Pons (tissue), 1 donor: ENCODE measurements at regions not wholly inside any gene's neighbourhood (a gene's known extent, or its start where the extent isn't known, plus 50 kb on each side); places are given as distances from the start of the nearest gene placed in this dataset.

Experiments
- DNase-seq: peaks from one replicate; pipeline ENCODE4 v3.0.0-alpha.2; 2016; ENCODE audit warnings: low spot score

GRCh38 chr11:81422402-81422801 is 1311.3 kb downstream of the FAM181B start:
- no peak for DNase-seq

- no peak for DNase-seq
Measured at GRCh38 chr11:81421251-81421860, 1312.3 kb downstream of the FAM181B start.

- peak; percentile 11 for DNase-seq
Measured at GRCh38 chr11:81420668-81421250, 1312.9 kb downstream of the FAM181B start.

- DNase-seq: no peak
Measured at GRCh38 chr11:81397316-81397715, 1336.3 kb downstream of the FAM181B start.

DNA sequence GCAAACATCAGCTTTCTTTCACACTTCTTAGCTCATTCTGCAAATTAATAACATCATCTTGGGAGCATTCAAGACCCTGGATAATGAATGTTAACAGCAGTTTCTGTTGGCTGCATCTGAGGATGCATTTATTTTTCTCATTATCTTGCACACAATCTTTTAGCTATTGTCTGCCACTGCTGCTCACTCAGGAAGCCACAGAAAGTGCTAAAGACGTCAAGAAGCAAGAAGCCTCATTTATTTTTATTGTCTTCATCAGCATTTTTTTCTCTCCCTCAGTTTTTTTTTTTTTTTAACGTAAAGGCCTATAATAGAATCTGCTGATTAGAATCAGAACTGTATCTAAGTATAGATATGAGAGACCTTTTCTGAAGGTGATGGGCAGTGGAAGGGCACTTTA is 1339.4 kb downstream of the FAM181B start:
- no peak for DNase-seq

DNA sequence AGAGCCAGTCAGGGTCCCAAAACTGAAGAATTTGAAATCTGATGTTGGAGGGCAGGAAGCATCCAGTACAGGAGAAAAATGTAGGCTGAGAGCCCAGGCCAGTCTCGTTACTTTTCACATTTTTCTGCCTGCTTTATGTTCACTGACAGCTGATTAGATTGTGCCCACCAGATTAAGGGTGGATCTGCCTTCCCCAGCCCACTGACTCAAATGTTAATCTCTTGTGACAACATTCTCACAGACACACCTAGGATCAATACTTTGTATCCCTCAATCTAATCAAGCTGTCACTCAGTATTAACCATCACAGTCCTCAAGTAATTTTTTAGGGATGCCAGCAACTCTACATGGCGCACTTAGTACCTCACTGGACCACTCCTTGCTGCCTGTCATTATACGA is 1345.3 kb downstream of the FAM181B start:
- no peak for DNase-seq

DNA sequence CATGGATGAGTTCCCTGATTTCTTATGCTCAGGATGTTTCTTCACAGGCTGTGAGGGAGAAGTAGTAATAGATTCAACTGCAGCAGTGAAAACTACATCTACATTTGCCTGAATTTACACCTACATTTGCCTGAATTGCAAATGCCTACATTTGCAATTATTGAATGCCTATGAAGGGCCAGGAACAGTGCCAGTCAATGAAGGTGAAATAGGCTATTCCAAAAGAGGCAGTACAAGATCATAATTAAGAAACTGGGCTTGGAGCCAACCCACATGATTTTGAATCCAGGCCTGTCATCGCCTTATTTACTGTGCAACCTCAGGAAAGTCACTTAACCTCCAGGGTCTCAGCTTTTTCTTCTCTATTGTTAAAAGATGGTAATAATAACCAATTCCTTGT is 1353.3 kb downstream of the FAM181B start:
- peak; percentile 7 for DNase-seq

GRCh38 chr11:81377418-81377817 is 1356.2 kb downstream of the FAM181B start:
- no peak for DNase-seq

DNA sequence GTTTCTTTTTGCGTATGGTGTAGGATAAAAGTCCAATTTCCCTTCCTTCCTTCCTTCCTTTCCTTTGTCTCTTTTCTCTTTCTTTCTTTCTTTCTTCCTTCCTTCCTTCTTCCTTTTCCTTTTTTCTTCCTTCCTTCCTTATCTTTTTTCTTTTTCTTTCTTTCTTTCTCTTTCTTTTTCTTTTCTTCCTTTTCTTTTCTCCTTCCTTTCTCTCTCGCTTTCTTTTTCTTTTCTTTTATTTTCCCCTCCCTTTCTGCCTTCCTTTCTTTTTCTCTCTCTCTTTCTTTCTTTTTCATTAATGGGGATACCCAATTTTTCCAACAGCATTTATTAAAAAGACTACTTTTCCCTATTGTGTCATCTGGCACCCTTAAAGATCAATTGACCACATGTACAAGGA is 1359.7 kb downstream of the FAM181B start:
- no peak for DNase-seq

- DNase-seq: no peak
Measured at GRCh38 chr11:81368192-81368591, 1365.5 kb downstream of the FAM181B start.

DNA sequence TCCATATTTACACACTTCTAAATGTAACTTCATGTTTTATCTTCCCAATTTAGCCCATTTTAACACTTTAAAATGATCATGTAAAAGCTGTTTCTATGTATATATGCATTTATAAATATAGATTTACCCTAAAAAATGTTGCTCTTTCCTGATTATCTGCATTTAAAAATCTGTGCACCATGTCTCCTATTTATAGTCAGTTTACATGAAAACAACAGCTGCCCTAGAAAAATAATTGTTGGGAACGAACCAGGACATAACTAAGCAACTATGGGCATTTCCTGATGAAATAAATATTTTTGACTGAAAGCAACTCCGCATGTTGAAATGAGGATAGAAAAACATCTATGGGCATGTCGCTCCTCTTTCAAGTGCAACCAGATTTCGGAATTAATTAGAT is 1368.2 kb downstream of the FAM181B start:
- no peak for DNase-seq

DNA sequence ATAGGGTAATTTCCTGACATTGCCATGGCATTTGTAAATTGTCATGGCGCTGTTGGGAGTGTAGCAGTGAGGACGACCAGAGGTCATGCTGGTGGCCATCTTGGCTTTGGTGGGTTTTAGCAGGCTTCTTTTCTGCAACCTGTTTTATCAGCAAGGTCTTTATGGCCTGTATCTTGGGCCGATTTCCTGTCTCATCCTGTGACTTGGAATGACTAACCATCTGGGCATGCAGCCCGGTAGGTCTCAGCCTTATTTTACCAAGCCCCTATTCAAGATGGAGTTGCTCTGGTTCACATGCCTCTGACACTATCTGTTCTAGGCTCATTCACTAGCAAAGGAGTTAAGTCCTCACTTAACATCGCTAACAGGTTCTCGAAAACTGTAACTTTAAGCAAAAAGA is 1374.2 kb downstream of the FAM181B start:
- DNase-seq: no peak

DNA sequence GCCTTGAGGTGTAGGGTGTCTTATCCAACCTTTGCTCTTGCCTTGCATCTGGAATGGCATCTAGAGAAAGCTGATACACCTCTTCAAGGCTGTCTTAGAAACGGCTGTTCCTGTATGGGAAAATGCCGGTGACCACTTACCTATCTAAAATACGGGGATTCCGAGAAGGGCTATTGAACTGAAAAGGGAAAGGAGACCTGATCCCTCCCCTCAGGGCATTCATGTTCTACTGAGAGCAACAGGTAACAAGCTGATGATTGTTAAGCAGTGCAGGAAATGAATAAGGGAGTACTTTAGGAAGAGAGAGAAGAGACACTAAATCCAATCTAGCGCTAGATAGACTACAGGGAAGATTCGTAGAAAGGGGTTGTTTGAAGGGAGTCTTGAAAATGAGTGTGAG is 1388.1 kb downstream of the FAM181B start:
- no peak for DNase-seq

- peak; percentile 57 for DNase-seq
Measured at GRCh38 chr11:81342966-81343365, 1390.7 kb downstream of the FAM181B start.

DNA sequence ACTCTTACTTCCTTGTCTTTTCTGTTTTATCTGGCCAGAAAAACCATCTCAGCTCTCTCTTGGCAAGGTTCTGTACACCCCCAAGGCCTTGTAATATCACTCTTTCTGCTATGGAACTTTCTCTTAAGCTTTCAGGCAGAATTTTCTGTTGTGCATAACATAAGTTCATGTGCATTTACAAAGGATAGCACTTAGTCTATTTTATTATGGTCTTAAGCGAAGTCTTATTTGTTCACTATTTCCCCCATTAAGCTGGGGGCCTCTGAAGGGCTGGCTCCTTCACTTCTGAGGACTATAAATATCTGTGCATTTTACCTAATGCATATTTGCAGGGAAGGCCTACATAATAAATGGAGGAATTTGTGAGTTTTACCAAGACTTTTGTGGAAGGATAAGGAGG is 1393.4 kb downstream of the FAM181B start:
- DNase-seq: no peak

DNA sequence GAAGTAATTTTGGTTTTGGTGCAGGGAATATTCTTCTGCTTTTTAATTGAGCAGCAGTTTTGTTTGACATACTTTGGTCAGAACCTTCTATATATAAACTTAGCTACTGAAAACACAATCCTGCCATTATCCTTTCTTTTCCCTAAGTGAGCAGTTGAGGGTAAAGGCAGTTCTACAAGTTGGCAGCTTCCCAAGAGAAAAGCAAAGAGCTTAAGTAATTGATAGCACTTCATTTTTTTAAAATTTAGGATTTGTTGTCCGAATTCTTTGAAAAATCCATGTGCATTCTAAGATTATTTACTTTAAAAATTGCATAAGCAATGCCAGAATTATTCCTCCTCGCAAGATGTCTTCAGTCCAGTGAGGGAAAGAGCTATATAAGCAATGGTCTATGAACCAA is 1394.1 kb downstream of the FAM181B start:
- no peak for DNase-seq

DNA sequence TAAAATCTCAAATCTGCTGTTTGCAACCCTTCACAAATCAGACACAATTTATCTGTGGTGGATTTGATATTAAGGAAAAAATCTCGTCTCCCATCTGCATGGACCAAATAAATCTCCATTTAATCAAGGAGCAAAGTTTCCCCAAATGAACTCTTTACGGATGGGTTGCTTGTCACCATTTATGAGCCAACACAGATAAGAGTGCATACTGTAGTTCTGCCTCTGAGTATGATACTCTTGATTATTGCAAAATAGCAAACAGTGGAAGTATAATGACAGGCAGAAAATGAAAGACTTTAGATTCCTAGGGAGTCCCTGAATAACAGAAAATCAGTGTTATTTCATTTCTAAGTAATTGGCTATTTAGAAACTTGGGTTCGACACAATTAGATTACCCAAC is 1395.9 kb downstream of the FAM181B start:
- DNase-seq: no peak

DNA sequence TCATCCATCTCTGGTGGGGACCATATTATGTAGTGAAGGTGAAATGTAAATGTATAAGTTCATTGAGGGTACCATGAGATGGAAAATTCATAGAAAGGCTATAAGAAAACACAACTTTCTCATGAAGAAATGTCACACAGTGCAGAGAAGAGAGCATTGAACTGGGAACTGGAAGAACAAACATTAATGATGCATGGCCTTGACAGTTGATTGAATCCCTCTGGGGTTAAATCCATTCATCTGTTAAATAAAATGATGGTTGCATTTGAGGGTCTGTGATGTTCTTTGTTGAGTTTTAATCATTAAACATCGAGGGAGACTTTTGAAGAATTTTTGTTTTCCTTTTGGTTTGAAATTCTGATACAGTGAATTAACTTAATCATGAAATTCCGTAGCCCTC is 1401.4 kb downstream of the FAM181B start:
- DNase-seq: no peak

DNA sequence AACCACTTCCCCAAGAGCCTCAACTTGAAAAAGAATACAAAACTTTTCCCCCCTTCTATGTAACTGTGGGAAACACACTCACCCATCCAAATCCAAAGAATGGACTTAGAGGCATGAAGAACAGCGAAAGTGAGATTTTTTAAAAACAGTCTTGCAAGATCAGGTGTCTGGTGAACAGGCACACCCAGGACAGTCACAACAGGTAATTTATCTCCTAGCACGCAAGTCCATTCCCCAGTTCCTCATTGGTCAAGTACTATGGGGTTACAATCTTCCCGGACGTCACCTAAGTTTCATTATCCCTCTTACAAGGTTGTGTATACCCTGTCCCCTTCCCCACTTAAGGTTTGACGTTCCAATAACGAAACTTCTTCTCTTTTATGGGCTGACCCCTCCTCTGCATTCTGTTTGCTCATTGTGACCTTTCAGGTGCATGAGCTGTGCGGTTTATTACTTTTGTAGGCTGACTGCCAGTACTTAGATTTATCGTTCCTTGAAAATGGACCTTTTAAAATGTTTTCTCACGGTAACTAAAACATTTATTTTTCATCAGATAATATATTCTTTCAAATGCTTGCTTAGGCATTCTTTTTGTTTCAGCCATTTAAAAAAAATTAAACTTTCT is 1401.9 kb downstream of the FAM181B start:
- DNase-seq: no peak

GRCh38 chr11:81331088-81331487 is 1402.6 kb downstream of the FAM181B start:
- no peak for DNase-seq

- no peak for DNase-seq
Measured at GRCh38 chr11:81303038-81303664, 1430.5 kb downstream of the FAM181B start.

DNA sequence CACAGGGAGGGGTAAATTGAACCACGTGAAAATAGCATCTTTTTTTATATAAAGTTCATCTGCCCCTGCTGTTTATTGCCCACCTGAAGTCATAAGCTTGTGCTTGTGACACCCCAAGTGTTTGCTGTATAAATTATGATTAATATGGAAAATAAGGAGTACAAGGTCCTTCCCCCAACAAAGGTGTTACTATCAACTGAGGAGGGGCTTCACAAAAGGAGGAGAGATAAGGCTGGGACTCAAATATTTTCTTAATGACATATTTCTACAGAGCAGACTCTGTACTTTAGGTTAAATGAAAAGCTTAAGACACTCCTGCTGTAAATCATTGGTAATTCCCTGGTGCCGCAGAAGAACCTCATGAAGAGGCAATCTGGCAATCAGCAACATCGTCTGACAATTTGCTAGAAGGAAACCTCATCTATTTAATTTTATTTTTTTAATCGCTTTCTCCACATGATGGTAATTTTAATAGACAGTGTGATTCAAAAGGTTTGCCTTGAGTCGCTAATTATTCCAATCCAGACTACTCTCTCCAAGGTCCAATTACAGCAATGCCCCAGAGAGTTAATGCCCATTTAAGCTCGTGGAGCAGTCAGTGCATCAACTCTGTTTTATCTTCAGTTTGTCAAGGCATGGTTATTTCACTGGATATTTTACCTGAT is 1432.4 kb downstream of the FAM181B start:
- no peak for DNase-seq

- no peak for DNase-seq
Measured at GRCh38 chr11:81286959-81287358, 1446.7 kb downstream of the FAM181B start.
